HepG2 (cell line): ENCODE measurements at regions not wholly inside any gene's neighbourhood (a gene's known extent, or its start where the extent isn't known, plus 50 kb on each side); places are given as distances from the start of the nearest gene placed in this dataset.

Experiments used
- ATAC-seq: fragments of 200-7000 bp; cut with Tn5 transposase; 3 replicates; pipeline ENCODE4 v1.9.1; 2020; ENCODE audit warnings: mild to moderate bottlenecking, moderate library complexity
- BruUV-seq: library from RNA; stranded (reverse); fragments of 400-500 nt; replicated peaks from 2 replicates; lab custom pipeline; 2021; lab: Mats Ljungman, UMichigan
- CTCF ChIA-PET: fragments of 300-600 bp; formaldehyde crosslinking; extraction: SDS; loops from one replicate; lab custom pipeline; 2021; ENCODE audit warnings: low total read pairs, inconsistent platforms, low intra/inter-chr PET ratio; lab: Yijun Ruan, JAX
- POLR2A ChIA-PET: fragments of 350-600 bp; sonication (Branson Sonifier 250); formaldehyde crosslinking; loops from one replicate; lab custom pipeline; 2020; ENCODE audit warnings: antibody characterized with exemption, inconsistent platforms; lab: Yijun Ruan, JAX
- DNase-seq: peaks from one replicate; pipeline ENCODE4 v3.0.0-alpha.2; 2015; ENCODE audit warnings: low spot score
- FAIRE-seq: peaks from 3 replicates; lab custom pipeline; 2011; peaks lifted over from hg19 to GRCh38; lab: Jason Lieb, UNC
- H2AFZ ChIP-seq: one replicate; pipeline ENCODE4 v1.6.1; 2011; ENCODE audit warnings: low read length, inconsistent platforms
- H3K27ac ChIP-seq: fragments of 300-600 bp; 3 replicates; pipeline ENCODE4 v1.8.0; 2011; ENCODE audit warnings: mixed run types, mild to moderate bottlenecking, mixed read lengths, low read length, inconsistent platforms; ENCODE audit not compliant: insufficient read depth; ENCODE audit errors: extremely low read length
- H3K27me3 ChIP-seq, 2 experiments: fragments of 200-600 bp in 1 of 2; 2 replicates in 1 of 2; 3 replicates in 1 of 2; pipeline versions ENCODE4 v1.6.0 to v1.8.0; 2011; ENCODE audit warnings: low read length in 2 of 2, mild to moderate bottlenecking in 2 of 2, moderate library complexity in 2 of 2, inconsistent platforms in 1 of 2; ENCODE audit not compliant: insufficient read depth in 2 of 2, control insufficient read depth in 1 of 2
- H3K36me3 ChIP-seq, 2 experiments: fragments of 200-600 bp in 1 of 2; replicated peaks in 1 of 2; 2 replicates in 1 of 2; 3 replicates in 1 of 2; pipeline versions ENCODE4 v1.5.1 to v1.8.0; 2011; ENCODE audit warnings: low read length in 2 of 2, inconsistent platforms in 1 of 2; ENCODE audit not compliant: insufficient read depth in 2 of 2, control insufficient read depth in 1 of 2
- H3K4me1 ChIP-seq: 2 replicates; pipeline ENCODE4 v1.5.1; 2012; ENCODE audit warnings: low read length, inconsistent platforms; ENCODE audit not compliant: insufficient read depth
- H3K4me2 ChIP-seq: 2 replicates; pipeline ENCODE4 v1.6.0; 2011; ENCODE audit warnings: low read depth, low read length, inconsistent platforms
- H3K4me3 ChIP-seq, 3 experiments: fragments of 200-600 bp in 1 of 3; sonication (generic), shearing (Covaris generic) in 1 of 3; replicated peaks in 1 of 3; 2 replicates each; pipeline ENCODE4 v1.5.1; 2011 to 2016; ENCODE audit warnings: low read length in 3 of 3, inconsistent platforms in 2 of 3, low read depth in 2 of 3, mild to moderate bottlenecking in 2 of 3, control low read depth in 1 of 3, mixed read lengths in 1 of 3; ENCODE audit not compliant: insufficient read depth in 1 of 3
- H3K79me2 ChIP-seq: one replicate; pipeline ENCODE4 v1.6.1; 2011; ENCODE audit warnings: low read length, inconsistent platforms; ENCODE audit not compliant: insufficient read depth
- H3K9ac ChIP-seq: 2 replicates; pipeline ENCODE4 v1.6.0; 2011; ENCODE audit warnings: mild to moderate bottlenecking, low read depth, low read length, inconsistent platforms; ENCODE audit not compliant: insufficient read depth
- H3K9me3 ChIP-seq: 2 replicates; pipeline ENCODE4 v1.5.1; 2012; ENCODE audit warnings: mild to moderate bottlenecking, low read length
- H4K20me1 ChIP-seq: 2 replicates; pipeline ENCODE4 v1.6.0; 2011; ENCODE audit warnings: inconsistent platforms, mild to moderate bottlenecking, low read length, moderate library complexity; ENCODE audit not compliant: insufficient read depth
- FOXP1 ChIP-seq, 2 experiments: fragments of 450-650 bp in 1 of 2; IDR thresholded peaks; 2 replicates each; pipeline ENCODE4 v1.6.1; 2017 to 2018; ENCODE audit warnings: antibody characterized with exemption in 1 of 2
- GTF2F1 ChIP-seq: fragments of 150-350 bp; IDR thresholded peaks from 2 replicates; pipeline ENCODE4 v1.6.1; 2014; ENCODE audit warnings: low read length
- PRPF4 ChIP-seq: fragments of 200-400 bp; formaldehyde crosslinking; IDR thresholded peaks from 2 replicates; pipeline ENCODE4 v1.6.1; 2016; ENCODE audit warnings: low read length, low read depth; ENCODE audit not compliant: poor library complexity, severe bottlenecking
- ZNF329 ChIP-seq: sonication (generic); formaldehyde crosslinking; IDR thresholded peaks from 2 replicates; pipeline ENCODE4 v1.9.0; 2021; ENCODE audit warnings: low read depth, mild to moderate bottlenecking, missing genetic modification reagents
- ZNF343 ChIP-seq: sonication (generic); formaldehyde crosslinking; IDR thresholded peaks from 2 replicates; pipeline ENCODE4 v1.4.0; 2020; ENCODE audit warnings: mild to moderate bottlenecking, missing genetic modification reagents
- ZNF781 ChIP-seq: sonication (generic); formaldehyde crosslinking; IDR thresholded peaks from 2 replicates; pipeline ENCODE4 v1.5.1; 2020; ENCODE audit warnings: borderline replicate concordance, mild to moderate bottlenecking, missing genetic modification reagents; ENCODE audit errors: not compliant biosample characterization
- ZNF782 ChIP-seq: sonication (generic); formaldehyde crosslinking; IDR thresholded peaks from 2 replicates; pipeline ENCODE4 v1.4.0; 2020; ENCODE audit warnings: missing genetic modification reagents, mild to moderate bottlenecking, borderline replicate concordance
- WGBS: methylation state at CpG from one replicate; pipeline ENCODE4 v1.1.6; 2017; ENCODE audit warnings: low lambda C conversion rate; 5-methylcytosine and 5-hydroxymethylcytosine counted together
- in situ Hi-C: cut with HindIII; loops from 2 replicates; pipeline ENCODE4 v1.10.0; 2017; ENCODE audit warnings: low pct_unique_long_range_greater_than_20kb; ENCODE audit not compliant: extremely low pct_ligation_motif_present
- intact Hi-C: fragments of 100-400 bp; cut with micrococcal nuclease; formaldehyde crosslinking; loops from one replicate; pipeline ENCODE4 v1.10.0; 2022; ENCODE audit not compliant: unreplicated experiment
- TF ChIP-seq, protein P1 (sequence below): sonication (generic); formaldehyde crosslinking; IDR thresholded peaks from 2 replicates; pipeline ENCODE4 v1.5.0; 2020; ENCODE audit warnings: missing genetic modification reagents

DNA sequence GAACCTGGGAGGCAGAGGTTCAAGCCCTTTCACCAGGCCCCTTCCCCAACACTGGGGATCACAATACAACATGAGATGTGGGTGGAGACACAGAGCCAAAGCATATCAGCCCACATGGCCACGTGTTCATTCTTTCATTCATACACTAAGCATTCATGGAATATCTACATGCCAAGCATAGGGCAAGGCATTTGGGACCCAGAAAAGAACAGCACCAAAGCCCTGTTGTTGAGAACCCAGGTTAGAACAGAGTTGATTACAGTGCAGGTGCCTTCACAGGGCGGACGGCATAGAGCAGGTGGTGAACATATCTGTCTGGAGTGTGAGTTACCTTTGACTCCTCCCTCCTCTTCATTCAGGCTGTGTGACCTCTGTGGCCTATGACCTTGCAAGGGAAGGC is 159.4 kb upstream of the GSC start:
- ATAC-seq (no peak), DNase-seq (no peak)
- WGBS, result 0% methylated on average over 1 of the region's 3 CpGs

DNA sequence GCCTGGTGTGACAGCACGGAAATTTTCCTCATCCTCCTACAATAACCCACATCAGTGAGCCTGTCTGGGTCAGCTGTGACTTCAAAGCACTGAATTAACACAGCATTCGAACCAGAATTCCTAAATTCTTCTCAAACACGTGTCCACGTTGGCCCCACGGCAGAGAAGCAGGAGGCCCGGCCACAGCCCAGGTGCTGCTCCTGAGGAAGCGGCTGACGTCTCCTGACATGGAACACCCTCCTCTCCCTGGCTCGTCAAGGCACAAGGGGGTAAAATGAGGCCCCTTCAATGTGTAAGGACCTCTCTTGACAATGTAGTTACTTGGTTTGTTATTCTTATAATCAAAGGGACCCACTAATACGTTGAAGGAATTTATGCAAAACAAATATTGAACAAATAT is 156.3 kb upstream of the GSC start:
- BruUV-seq, result no TSS peak
- Histone ChIP-seq H2AFZ (no peak overlapping the region), H3K9ac (no peak overlapping the region), H3K36me3 (no peaks in the 10 kb centered on the region), H4K20me1 (no peaks in the 10 kb centered on the region), H3K4me2 (no peak overlapping the region), H3K27ac (no peak overlapping the region), H3K79me2 (no peaks in the 10 kb centered on the region), H3K9me3 (no peaks in the 10 kb centered on the region), H3K27me3 (peaks cover 0 to 10% of the 10 kb centered on the region in 2 experiments; a peak in 2 of 5 replicates), H3K4me3 (no peak overlapping the region), H3K4me1 (no peaks in the 10 kb centered on the region)
- in situ Hi-C loops, result no loop called here
- no peak for TF ChIP-seq GTF2F1
- no peak for TF ChIP-seq ZNF782 (CRISPR knock-in tag)
- no peak for TF ChIP-seq PRPF4
- TF ChIP-seq, protein P1, sequence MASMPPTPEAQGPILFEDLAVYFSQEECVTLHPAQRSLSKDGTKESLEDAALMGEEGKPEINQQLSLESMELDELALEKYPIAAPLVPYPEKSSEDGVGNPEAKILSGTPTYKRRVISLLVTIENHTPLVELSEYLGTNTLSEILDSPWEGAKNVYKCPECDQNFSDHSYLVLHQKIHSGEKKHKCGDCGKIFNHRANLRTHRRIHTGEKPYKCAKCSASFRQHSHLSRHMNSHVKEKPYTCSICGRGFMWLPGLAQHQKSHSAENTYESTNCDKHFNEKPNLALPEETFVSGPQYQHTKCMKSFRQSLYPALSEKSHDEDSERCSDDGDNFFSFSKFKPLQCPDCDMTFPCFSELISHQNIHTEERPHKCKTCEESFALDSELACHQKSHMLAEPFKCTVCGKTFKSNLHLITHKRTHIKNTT, result no peak
- no peak for TF ChIP-seq ZNF781
- CTCF ChIA-PET, result no interaction called here
- no peak for ATAC-seq
- no peak for FAIRE-seq
- intact Hi-C loops, result no loop called here
- 23% methylated on average over 7 of the region's 10 CpGs for WGBS
- DNase-seq, result no peak
- POLR2A ChIA-PET, result no interaction called here

More for the DNA sequence above, 159.4 kb upstream of the GSC start:
- TF ChIP-seq ZNF343 (CRISPR knock-in tag) (no peak), FOXP1 (IDR thresholded peaks at IDR 0.05) (no peak), FOXP1 (CRISPR knock-in tag; IDR thresholded peaks at IDR 0.05) (no peak), ZNF329 (CRISPR knock-in tag) (no peak)
- Histone ChIP-seq H3K27ac (no peak overlapping the region), H3K79me2 (no peaks in the 10 kb centered on the region), H3K9me3 (no peaks in the 10 kb centered on the region), H3K27me3 (peaks cover 2 to 31% of the 10 kb centered on the region in 2 experiments; a peak in 3 of 5 replicates), H3K36me3 (no peaks in the 10 kb centered on the region), H3K4me1 (no peaks in the 10 kb centered on the region), H3K4me3 (no peak overlapping the region), H3K4me2 (no peak overlapping the region), H3K9ac (no peak overlapping the region), H2AFZ (no peak overlapping the region), H4K20me1 (no peaks in the 10 kb centered on the region)
- FAIRE-seq, result no peak
- POLR2A ChIA-PET, result no interaction called here
- in situ Hi-C loops (no loop called here), intact Hi-C loops (no loop called here)
- no TSS peak for BruUV-seq
- CTCF ChIA-PET, result no interaction called here
